ENCODE measurements at regions not wholly inside any gene's neighbourhood (a gene's known extent, or its start where the extent isn't known, plus 50 kb on each side); places are given as distances from the start of the nearest gene placed in this dataset.

GRCh38 chr4:132565542-132565941 lies 583.6 kb upstream of the PCDH10 start:
- no peaks in the 10 kb centered on the region for H3K9me3 ChIP-seq
- no peaks in the 10 kb centered on the region for H3K4me1 ChIP-seq
- no peak for DNase-seq
- no peak overlapping the region for H3K27ac ChIP-seq
- no peak overlapping the region for H3K4me3 ChIP-seq
- WGBS, 2 donors: 60% methylated on average over 1 of the region's 2 CpGs; no CpG with 5 or more reads in 1 of the 2 donors
- H3K27me3 ChIP-seq: no peaks in the 10 kb centered on the region
- TF ChIP-seq POLR2A (IDR thresholded peaks at IDR 0.05): no peak
- no peak for TF ChIP-seq CTCF (IDR thresholded peaks at IDR 0.05)
- intact Hi-C loops (cut with DNase I): no loop called here
- H3K36me3 ChIP-seq: no peaks in the 10 kb centered on the region

- no peak for DNase-seq
These were observed 576.9 kb upstream of the PCDH10 start for GRCh38 chr4:132572210-132572609.

GRCh38 chr4:132587626-132588025 lies 561.5 kb upstream of the PCDH10 start:
- H3K27me3 ChIP-seq: no peaks in the 10 kb centered on the region
- H3K4me3 ChIP-seq: no peak overlapping the region
- no peaks in the 10 kb centered on the region for H3K36me3 ChIP-seq
- H3K27ac ChIP-seq: no peak overlapping the region
- H3K4me1 ChIP-seq: no peaks in the 10 kb centered on the region
- H3K9me3 ChIP-seq: no peaks in the 10 kb centered on the region
- DNase-seq: no peak
- intact Hi-C loops (cut with DNase I): no loop called here
- no peak for TF ChIP-seq POLR2A (IDR thresholded peaks at IDR 0.05)
- TF ChIP-seq CTCF (IDR thresholded peaks at IDR 0.05): no peak

More at GRCh38 chr4:132572210-132572609, 576.9 kb upstream of the PCDH10 start:
- Histone ChIP-seq H3K27ac (no peak overlapping the region), H3K4me1 (no peaks in the 10 kb centered on the region), H3K4me3 (no peak overlapping the region), H3K9me3 (no peaks in the 10 kb centered on the region), H3K27me3 (no peaks in the 10 kb centered on the region), H3K36me3 (no peaks in the 10 kb centered on the region)
- WGBS, 2 donors: 51 to 53% methylated on average over 6 of the region's 6 CpGs
- no peak for TF ChIP-seq CTCF (IDR thresholded peaks at IDR 0.05)
- TF ChIP-seq POLR2A (IDR thresholded peaks at IDR 0.05): no peak
- intact Hi-C loops (cut with DNase I): no loop called here

GRCh38 chr4:132592340-132592739 lies 556.8 kb upstream of the PCDH10 start:
- no peak for DNase-seq
- intact Hi-C loops (cut with DNase I): no loop called here
- no peaks in the 10 kb centered on the region for H3K36me3 ChIP-seq
- 83 to 87% methylated on average over 8 to 13 of the region's 13 CpGs for WGBS, 2 donors
- no peak for TF ChIP-seq CTCF (IDR thresholded peaks at IDR 0.05)
- no peak for TF ChIP-seq POLR2A (IDR thresholded peaks at IDR 0.05)
- no peaks in the 10 kb centered on the region for H3K9me3 ChIP-seq
- H3K27me3 ChIP-seq: no peaks in the 10 kb centered on the region
- no peak overlapping the region for H3K4me3 ChIP-seq
- no peaks in the 10 kb centered on the region for H3K4me1 ChIP-seq
- no peak overlapping the region for H3K27ac ChIP-seq

- intact Hi-C loops (cut with DNase I): no loop called here
- H3K9me3 ChIP-seq: no peaks in the 10 kb centered on the region
- H3K4me1 ChIP-seq: no peaks in the 10 kb centered on the region
- TF ChIP-seq POLR2A (IDR thresholded peaks at IDR 0.05) (no peak), CTCF (IDR thresholded peaks at IDR 0.05) (no peak)
- no peak for DNase-seq
- H3K27me3 ChIP-seq: no peaks in the 10 kb centered on the region
- no peak overlapping the region for H3K27ac ChIP-seq
- WGBS, 2 donors: 74 to 75% methylated on average over 2 of the region's 2 CpGs
- no peak overlapping the region for H3K4me3 ChIP-seq
- H3K36me3 ChIP-seq: no peaks in the 10 kb centered on the region
These were observed 556.2 kb upstream of the PCDH10 start for GRCh38 chr4:132592850-132593249.

Data from esophagus squamous epithelium (tissue), 5 donors.